ENCODE measurements at regions not wholly inside any gene's neighbourhood (a gene's known extent, or its start where the extent isn't known, plus 50 kb on each side); places are given as distances from the start of the nearest gene placed in this dataset.
"Not testable (repeated sequence)": the region's sequence is repeated elsewhere in the genome, so short reads cannot be mapped to it uniquely, and the experiment has no call there.

- Mint-ChIP-seq H3K27me3 (peaks cover 5% of the 10 kb centered on the region), H3K36me3 (ENCODE audit: low read depth) (no peaks in the 10 kb centered on the region), H3K4me1 (no peaks in the 10 kb centered on the region), H3K9me3 (no peaks in the 10 kb centered on the region), H3K4me3 (no peak overlapping the region), H3K27ac (no peak overlapping the region)
- DNase-seq (no peak), ATAC-seq (ENCODE audit: low read depth) (no peak)
- intact Hi-C loops (cut with micrococcal nuclease): no loop called here
- no peak for TF ChIP-seq CTCF (IDR thresholded peaks at IDR 0.05)
- CTCF ChIA-PET: no interaction called here
- POLR2A ChIA-PET: no interaction called here
These were observed 123.7 kb upstream of the COP1 start for GRCh38 chr1:176330782-176331181.

DNA sequence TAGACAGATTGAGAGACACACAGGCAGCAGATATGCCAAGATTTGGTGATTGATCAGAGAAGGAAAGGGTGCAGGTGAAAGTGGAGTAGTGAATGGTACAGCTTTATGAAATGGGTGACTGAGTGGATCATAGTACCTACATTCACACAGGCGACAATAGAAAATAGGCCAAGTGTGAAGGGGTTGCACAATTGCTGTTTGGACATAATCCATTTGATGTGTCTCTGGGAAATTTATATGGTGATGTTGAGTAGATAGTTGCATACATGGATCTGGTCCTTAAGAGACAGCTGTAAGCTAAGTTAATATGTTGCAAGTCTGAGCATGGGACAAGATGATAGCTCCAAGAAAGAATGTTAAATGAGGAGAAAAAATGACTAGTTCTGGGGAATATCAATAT lies 118.6 kb upstream of the COP1 start:
- H3K36me3 Mint-ChIP-seq (ENCODE audit: low read depth): no peaks in the 10 kb centered on the region
- DNase-seq: no peak
- H3K27ac Mint-ChIP-seq: no peak overlapping the region
- H3K27me3 Mint-ChIP-seq: peaks cover 3% of the 10 kb centered on the region
- ATAC-seq (ENCODE audit: low read depth): no peak
- TF ChIP-seq CTCF (IDR thresholded peaks at IDR 0.05): no peak
- no peaks in the 10 kb centered on the region for H3K4me1 Mint-ChIP-seq
- POLR2A ChIA-PET: no interaction called here
- CTCF ChIA-PET: no interaction called here
- H3K4me3 Mint-ChIP-seq: no peak overlapping the region
- intact Hi-C loops (cut with micrococcal nuclease): no loop called here
- no peaks in the 10 kb centered on the region for H3K9me3 Mint-ChIP-seq

DNA sequence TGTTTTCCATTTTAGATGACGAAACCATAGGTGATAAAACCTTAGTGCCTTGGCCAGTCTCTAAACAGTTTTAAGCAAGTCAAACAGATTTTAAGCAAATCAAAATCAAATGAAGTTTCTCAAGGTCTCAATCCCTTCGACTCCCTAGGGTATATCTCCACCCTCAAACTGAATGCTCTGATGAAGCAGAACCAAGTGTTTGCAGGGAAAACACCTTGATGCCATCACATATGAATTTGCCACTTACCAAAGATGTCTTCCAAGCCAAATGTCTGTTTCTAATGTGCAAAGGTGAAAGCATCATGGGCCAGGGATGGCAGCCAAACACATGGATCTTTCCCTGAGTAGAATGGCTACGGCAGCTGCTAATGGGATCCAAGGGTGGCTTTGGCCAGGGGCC lies 116.4 kb upstream of the COP1 start:
- H3K4me3 Mint-ChIP-seq: no peak overlapping the region
- POLR2A ChIA-PET: no interaction called here
- CTCF ChIA-PET: no interaction called here

DNA sequence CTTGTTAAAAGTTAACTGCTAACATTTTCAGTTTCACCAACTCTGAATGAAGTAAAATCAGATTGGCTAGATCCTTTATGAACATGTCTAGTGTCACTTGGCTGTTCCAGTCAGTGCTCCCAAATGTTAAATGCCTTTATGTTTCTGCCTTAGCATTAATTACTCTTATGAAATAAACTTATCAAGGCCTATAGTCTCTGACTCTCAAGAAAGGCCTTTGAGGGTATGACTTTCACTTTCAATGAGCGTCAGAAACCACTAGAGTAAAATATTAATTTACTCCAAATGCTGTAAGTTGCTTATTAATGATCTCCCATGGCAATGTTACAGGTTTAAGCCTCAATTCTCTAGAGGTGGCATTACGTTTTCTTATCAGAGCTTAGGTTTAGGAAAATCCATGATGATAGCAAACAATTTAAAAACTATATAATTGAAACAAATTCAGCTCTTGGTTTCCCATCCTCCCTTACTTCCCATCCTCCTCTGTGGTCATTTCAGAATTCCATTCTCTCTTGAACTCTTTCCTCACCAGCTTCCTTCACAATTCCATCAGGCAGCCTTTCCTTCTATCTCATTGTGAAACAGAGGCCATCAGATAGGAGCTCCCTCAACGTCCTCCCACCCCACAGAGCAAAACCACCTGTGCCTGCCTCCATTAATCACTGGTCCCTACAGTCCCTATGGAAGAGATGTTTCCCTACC lies 108.6 kb upstream of the COP1 start:
- Mint-ChIP-seq H3K27me3 (peaks cover 8% of the 10 kb centered on the region), H3K4me1 (no peaks in the 10 kb centered on the region), H3K4me3 (no peak overlapping the region), H3K27ac (no peak overlapping the region), H3K36me3 (ENCODE audit: low read depth) (no peaks in the 10 kb centered on the region), H3K9me3 (peaks cover 5% of the 10 kb centered on the region)
- ChIA-PET CTCF (no interaction called here), POLR2A (no interaction called here)
- ATAC-seq (ENCODE audit: low read depth) (no peak), DNase-seq (no peak)
- no peak for TF ChIP-seq CTCF (IDR thresholded peaks at IDR 0.05)
- intact Hi-C loops (cut with micrococcal nuclease): no loop called here

More for the DNA sequence above, 116.4 kb upstream of the COP1 start:
- H3K36me3 Mint-ChIP-seq (ENCODE audit: low read depth): no peaks in the 10 kb centered on the region
- peaks cover 9% of the 10 kb centered on the region for H3K27me3 Mint-ChIP-seq
- intact Hi-C loops (cut with micrococcal nuclease): no loop called here
- H3K27ac Mint-ChIP-seq: no peak overlapping the region
- H3K4me1 Mint-ChIP-seq: no peaks in the 10 kb centered on the region
- no peak for TF ChIP-seq CTCF (IDR thresholded peaks at IDR 0.05)
- H3K9me3 Mint-ChIP-seq: no peaks in the 10 kb centered on the region
- ATAC-seq (ENCODE audit: low read depth): no peak
- no peak for DNase-seq

DNA sequence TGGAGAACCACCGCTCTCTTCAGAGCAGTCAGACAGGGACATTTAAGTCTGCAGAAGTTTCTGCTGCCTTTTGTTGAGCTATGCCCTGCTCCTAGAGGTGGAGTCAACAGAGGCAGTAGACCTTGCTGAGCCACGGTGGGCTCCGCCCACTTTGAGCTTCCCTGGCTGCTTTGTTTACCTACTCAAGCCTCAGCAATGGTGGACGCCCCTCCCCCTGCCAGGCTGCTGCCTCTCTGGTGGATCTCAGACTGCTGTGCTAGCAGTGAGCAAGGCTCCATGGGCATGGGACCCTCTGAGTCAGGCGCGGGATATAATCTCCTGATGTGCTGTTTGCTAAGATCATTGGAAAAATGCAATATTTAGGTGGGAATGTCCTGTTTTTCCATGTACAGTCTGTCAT lies 89.5 kb upstream of the COP1 start:
- not testable (repeated sequence) for ATAC-seq (ENCODE audit: low read depth); H3K36me3 Mint-ChIP-seq (ENCODE audit: low read depth)
- peaks cover 42% of the 10 kb centered on the region for H3K9me3 Mint-ChIP-seq

DNA sequence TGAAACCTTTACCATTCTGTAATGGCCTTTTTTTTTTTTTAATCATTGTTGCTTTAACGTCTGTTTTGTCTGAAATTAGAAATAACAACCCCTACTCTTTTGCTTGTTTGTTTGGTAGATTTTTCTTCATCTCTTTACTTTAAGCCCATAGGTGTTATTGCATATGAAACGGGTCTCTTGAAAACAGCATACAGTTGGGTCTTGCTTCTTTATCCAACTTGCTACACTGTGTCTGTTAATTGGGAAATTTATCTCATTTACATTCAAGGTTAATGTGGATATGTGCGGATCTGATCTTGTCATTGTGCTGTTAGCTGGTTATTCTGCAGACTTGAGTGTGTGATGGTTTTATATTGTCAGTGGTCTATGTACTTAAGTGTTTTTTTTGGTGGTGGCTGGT lies 78.9 kb upstream of the COP1 start:
- H3K4me1 Mint-ChIP-seq: no peaks in the 10 kb centered on the region
- ATAC-seq (ENCODE audit: low read depth): no peak
- H3K27me3 Mint-ChIP-seq: peaks cover 17% of the 10 kb centered on the region
- H3K4me3 Mint-ChIP-seq: no peak overlapping the region
- intact Hi-C loops (cut with micrococcal nuclease): no loop called here
- no peak overlapping the region for H3K27ac Mint-ChIP-seq
- DNase-seq: no peak
- ChIA-PET POLR2A (no interaction called here), CTCF (no interaction called here)
- peaks cover 3% of the 10 kb centered on the region for H3K36me3 Mint-ChIP-seq (ENCODE audit: low read depth)
- peaks cover 36% of the 10 kb centered on the region for H3K9me3 Mint-ChIP-seq
- no peak for TF ChIP-seq CTCF (IDR thresholded peaks at IDR 0.05)

More for the DNA sequence above, 89.5 kb upstream of the COP1 start:
- CTCF ChIA-PET; H3K4me3 Mint-ChIP-seq; H3K27me3 Mint-ChIP-seq; H3K27ac Mint-ChIP-seq; H3K4me1 Mint-ChIP-seq; DNase-seq; intact Hi-C loops (cut with micrococcal nuclease): not testable (repeated sequence)
- POLR2A ChIA-PET: interaction anchor here (0.6 kb wide), 1 partner anchor 178 kb away, joined by 3 read pairs; no protein-coding TSS in a partner anchor
